ENCODE measurements at regions not wholly inside any gene's neighbourhood (a gene's known extent, or its start where the extent isn't known, plus 50 kb on each side); places are given as distances from the start of the nearest gene placed in this dataset.

DNA sequence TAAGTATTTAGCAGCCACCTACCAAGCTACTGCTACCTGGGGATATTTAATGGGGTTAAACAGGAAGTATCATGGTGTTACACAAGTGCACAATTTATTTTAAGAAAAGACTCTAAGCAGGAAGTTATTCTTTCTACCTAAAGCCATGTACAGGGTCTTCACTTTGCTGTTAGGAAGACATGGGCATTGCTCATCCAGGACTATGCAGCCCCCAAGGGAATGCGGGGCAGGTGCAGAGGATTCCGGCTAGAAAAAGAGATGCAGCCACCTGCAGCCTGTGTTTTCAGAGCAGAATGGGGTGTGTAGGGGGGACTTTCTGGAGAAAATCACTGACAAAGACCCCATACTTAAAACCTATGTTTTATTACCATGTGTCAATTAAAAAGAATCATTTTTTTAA lies 399.1 kb upstream of the NOX3 start:
- TF ChIP-seq POLR2AphosphoS5 (IDR thresholded peaks at IDR 0.05) = no peak
- TF ChIP-seq, protein P1, sequence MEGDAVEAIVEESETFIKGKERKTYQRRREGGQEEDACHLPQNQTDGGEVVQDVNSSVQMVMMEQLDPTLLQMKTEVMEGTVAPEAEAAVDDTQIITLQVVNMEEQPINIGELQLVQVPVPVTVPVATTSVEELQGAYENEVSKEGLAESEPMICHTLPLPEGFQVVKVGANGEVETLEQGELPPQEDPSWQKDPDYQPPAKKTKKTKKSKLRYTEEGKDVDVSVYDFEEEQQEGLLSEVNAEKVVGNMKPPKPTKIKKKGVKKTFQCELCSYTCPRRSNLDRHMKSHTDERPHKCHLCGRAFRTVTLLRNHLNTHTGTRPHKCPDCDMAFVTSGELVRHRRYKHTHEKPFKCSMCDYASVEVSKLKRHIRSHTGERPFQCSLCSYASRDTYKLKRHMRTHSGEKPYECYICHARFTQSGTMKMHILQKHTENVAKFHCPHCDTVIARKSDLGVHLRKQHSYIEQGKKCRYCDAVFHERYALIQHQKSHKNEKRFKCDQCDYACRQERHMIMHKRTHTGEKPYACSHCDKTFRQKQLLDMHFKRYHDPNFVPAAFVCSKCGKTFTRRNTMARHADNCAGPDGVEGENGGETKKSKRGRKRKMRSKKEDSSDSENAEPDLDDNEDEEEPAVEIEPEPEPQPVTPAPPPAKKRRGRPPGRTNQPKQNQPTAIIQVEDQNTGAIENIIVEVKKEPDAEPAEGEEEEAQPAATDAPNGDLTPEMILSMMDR (IDR thresholded peaks at IDR 0.05) = no peak

All from esophagus muscularis mucosa (tissue), 3 donors.